22Rv1 (cell line): ENCODE measurements at regions not wholly inside any gene's neighbourhood (a gene's known extent, or its start where the extent isn't known, plus 50 kb on each side); places are given as distances from the start of the nearest gene placed in this dataset.

Experiments
- H3K27ac ChIP-seq: fragments of 450-650 bp; 2 replicates; pipeline ENCODE4 v1.5.1; 2017
- ZFX ChIP-seq: fragments of 450-650 bp; IDR thresholded peaks from 2 replicates; pipeline ENCODE4 v1.6.1; 2017; ENCODE audit warnings: antibody characterized with exemption, borderline replicate concordance
- TF ChIP-seq, protein P1 (sequence below): fragments of 450-650 bp; IDR thresholded peaks from 2 replicates; pipeline ENCODE4 v1.5.1; 2017; ENCODE audit warnings: mild to moderate bottlenecking

DNA sequence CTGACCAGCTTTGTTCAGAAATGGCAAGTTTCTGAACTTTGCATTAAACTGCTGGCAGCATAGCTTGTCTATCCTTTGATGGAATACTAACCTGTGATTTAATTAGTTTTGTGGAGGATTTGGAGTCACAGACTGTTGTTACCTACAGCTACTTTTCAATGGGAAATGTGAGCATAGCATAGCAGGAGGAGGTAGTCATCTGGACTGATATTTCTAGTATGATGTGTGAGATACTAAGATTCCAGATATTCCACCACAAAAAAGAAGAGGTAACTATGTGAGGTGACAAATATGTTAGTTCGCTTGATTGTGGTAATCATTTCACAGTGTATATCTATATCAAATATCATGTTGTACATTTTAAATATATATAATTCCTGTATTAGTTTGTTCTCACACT is 833.0 kb downstream of the SLC6A15 start:
- H3K27ac ChIP-seq = no peak overlapping the region
- TF ChIP-seq ZFX = no peak
- TF ChIP-seq, protein P1, sequence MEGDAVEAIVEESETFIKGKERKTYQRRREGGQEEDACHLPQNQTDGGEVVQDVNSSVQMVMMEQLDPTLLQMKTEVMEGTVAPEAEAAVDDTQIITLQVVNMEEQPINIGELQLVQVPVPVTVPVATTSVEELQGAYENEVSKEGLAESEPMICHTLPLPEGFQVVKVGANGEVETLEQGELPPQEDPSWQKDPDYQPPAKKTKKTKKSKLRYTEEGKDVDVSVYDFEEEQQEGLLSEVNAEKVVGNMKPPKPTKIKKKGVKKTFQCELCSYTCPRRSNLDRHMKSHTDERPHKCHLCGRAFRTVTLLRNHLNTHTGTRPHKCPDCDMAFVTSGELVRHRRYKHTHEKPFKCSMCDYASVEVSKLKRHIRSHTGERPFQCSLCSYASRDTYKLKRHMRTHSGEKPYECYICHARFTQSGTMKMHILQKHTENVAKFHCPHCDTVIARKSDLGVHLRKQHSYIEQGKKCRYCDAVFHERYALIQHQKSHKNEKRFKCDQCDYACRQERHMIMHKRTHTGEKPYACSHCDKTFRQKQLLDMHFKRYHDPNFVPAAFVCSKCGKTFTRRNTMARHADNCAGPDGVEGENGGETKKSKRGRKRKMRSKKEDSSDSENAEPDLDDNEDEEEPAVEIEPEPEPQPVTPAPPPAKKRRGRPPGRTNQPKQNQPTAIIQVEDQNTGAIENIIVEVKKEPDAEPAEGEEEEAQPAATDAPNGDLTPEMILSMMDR = no peak

DNA sequence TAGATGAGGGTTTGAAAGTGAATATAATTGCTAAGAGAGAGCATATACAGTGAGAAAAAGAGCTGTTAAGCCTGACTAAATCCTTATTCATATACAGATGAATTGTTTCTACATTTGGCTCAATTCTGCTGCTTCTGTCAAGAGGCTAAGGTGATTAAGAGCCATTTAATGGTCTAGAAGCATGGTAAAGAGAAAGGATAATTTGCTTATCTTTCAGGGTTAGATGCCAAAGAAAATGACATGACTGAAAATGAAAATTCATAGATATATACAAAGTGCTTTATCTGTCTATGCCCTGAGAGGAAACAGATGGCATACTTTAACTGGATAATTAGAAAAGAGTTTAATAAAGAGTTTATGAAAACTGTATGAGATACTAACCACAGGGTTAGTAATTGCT is 834.9 kb downstream of the SLC6A15 start:
- no peak overlapping the region for H3K27ac ChIP-seq
- TF ChIP-seq, protein P1 = no peak
- TF ChIP-seq ZFX = no peak

DNA sequence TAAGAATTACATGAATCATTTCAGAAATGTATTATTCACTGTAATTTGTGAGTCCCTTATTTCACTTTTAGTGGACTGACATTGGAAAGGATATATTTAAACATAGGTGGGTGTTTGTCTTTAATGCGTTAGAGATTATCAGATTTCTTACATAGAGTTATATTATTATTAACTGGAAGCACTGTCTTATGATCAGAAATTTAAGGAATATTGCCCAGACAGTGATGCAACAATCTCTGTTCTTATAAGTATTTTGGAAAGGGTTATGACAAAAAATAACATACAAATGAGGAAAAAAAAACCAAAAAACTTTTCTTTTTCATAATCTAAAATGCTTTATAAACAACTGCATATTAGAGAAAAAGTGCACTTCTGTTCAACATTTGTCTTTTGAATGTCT is 836.6 kb downstream of the SLC6A15 start:
- H3K27ac ChIP-seq = no peak overlapping the region
- TF ChIP-seq ZFX = no peak
- TF ChIP-seq, protein P1 = no peak

DNA sequence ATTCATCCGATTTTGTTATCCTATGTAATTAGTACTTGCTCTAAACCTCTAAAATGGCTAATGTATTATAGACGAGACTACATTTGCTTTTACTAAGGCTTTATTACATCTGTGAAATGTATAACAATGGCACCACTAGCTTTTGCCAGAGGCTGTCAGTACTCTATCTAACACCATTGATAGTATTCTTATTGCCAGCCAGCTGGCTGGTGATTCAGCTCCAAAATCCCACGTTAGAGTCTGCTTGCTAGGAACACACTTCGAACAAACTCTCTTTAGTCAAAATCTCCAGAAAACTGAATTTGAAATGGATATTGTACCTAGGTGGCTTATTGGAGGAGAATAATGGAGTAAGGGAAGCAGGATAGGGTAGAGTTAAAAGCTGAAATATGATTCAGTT is 839.2 kb downstream of the SLC6A15 start:
- no peak overlapping the region for H3K27ac ChIP-seq
- TF ChIP-seq ZFX = no peak
- TF ChIP-seq, protein P1 = no peak

DNA sequence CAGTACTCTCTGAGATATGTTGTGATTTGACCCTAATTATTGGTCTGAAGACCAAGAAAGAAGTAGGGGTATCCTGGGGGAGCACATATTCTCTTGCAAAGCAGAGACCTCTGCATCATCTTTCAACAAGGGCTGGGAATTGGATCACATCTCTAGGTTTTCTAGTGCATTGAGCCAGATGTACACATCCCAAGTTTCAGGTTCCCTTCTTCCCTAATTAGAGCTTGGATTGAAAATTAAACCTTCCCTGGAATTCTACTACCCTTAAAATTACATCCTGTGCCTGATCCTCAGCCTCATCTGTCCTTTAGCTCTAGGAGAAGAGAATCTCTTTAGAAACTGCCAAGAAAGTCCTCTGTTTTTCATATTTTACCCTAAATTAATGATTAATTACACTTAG is 839.6 kb downstream of the SLC6A15 start:
- TF ChIP-seq, protein P1 = no peak
- no peak for TF ChIP-seq ZFX

DNA sequence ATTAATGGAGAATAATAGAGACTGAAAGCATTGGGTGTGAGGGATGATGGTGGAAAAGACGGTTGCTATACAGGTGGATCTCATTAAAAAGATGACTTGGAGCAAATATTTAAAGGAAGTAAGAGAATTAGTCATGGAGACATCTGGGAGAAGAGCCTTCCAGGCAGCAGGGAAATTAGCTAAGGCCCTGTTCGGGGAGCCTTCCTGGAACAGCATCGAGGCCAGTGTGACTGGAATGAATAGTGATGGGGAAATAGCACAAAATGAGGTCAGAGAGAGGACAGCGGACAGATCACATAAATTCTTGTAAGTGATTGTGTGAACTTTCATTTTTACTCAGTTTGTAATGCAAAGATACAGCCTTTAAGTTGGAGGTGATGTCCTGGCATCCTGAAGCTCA is 842.3 kb downstream of the SLC6A15 start:
- TF ChIP-seq ZFX = no peak
- TF ChIP-seq, protein P1 = no peak
- no peak overlapping the region for H3K27ac ChIP-seq

More for the DNA sequence above, 839.6 kb downstream of the SLC6A15 start:
- no peak overlapping the region for H3K27ac ChIP-seq

DNA sequence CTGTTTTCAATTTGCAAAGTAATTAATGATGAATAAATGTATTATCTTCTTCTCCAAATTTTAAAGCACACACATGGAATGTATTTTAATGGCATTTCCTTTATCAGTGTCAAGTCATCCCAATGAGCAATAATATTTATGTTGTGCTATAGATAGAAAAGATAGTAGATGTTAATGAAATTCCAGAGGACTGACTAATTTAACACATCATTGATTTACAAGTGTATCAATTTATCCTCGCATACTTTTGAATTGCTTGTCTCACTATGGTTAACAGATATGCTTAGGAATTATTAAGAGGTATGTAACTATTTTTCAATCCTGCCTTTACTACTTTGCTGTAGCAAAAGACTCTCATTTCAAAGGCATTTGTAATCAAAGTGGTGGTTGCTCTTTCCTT is 842.9 kb downstream of the SLC6A15 start:
- H3K27ac ChIP-seq = no peak overlapping the region
- TF ChIP-seq, protein P1 = no peak
- no peak for TF ChIP-seq ZFX
